MM.1S (cell line): ENCODE measurements at regions not wholly inside any gene's neighbourhood (a gene's known extent, or its start where the extent isn't known, plus 50 kb on each side); places are given as distances from the start of the nearest gene placed in this dataset.

Source experiments
- DNase-seq: peaks from one replicate; pipeline ENCODE4 v3.0.0-alpha.2; 2015
- H2AFZ ChIP-seq: fragments of 300-600 bp; sonication (generic); 2 replicates; pipeline ENCODE4 v1.6.0; 2016; ENCODE audit warnings: antibody characterized with exemption, low read length
- H3F3A ChIP-seq: fragments of 300-600 bp; sonication (generic); 2 replicates; pipeline ENCODE4 v1.6.1; 2016; ENCODE audit warnings: mild to moderate bottlenecking, antibody characterized with exemption, low read length, moderate library complexity, mixed read lengths; ENCODE audit not compliant: insufficient read depth
- H3K27ac ChIP-seq: fragments of 300-600 bp; sonication (generic); 2 replicates; pipeline ENCODE4 v1.5.1; 2016; ENCODE audit warnings: mild to moderate bottlenecking, low read length
- H3K27me3 ChIP-seq: fragments of 300-600 bp; sonication (generic); replicated peaks from 2 replicates; pipeline ENCODE4 v1.6.0; 2016; ENCODE audit warnings: low read length; ENCODE audit not compliant: insufficient read depth
- H3K36me3 ChIP-seq: fragments of 300-600 bp; sonication (generic); replicated peaks from 2 replicates; pipeline ENCODE4 v1.6.1; 2016; ENCODE audit warnings: mild to moderate bottlenecking, low read length, mixed read lengths; ENCODE audit not compliant: insufficient read depth
- H3K4me1 ChIP-seq: fragments of 300-600 bp; sonication (generic); 2 replicates; pipeline ENCODE4 v1.6.1; 2016; ENCODE audit warnings: low read length, mixed read lengths
- H3K4me2 ChIP-seq: fragments of 300-600 bp; sonication (generic); 2 replicates; pipeline ENCODE4 v1.6.0; 2016; ENCODE audit warnings: low read depth, low read length
- H3K4me3 ChIP-seq: fragments of 300-600 bp; sonication (generic); 2 replicates; pipeline ENCODE4 v1.5.1; 2016; ENCODE audit warnings: low read length, mixed read lengths
- H3K79me2 ChIP-seq: fragments of 300-600 bp; sonication (generic); 2 replicates; pipeline ENCODE4 v1.6.1; 2016; ENCODE audit warnings: mixed run types, low read length, mixed read lengths
- H3K9ac ChIP-seq: fragments of 300-600 bp; sonication (generic); 2 replicates; pipeline ENCODE4 v1.6.1; 2016; ENCODE audit warnings: low read length, mixed read lengths
- H3K9me2 ChIP-seq: fragments of 300-600 bp; sonication (generic); replicated peaks from 2 replicates; pipeline ENCODE4 v1.6.1; 2016; ENCODE audit warnings: mild to moderate bottlenecking, low read length, mixed read lengths; ENCODE audit not compliant: insufficient read depth
- H3K9me3 ChIP-seq: fragments of 300-600 bp; sonication (generic); replicated peaks from 2 replicates; pipeline ENCODE4 v1.6.1; 2016; ENCODE audit warnings: mild to moderate bottlenecking, low read length, mixed read lengths; ENCODE audit not compliant: insufficient read depth
- H4K20me1 ChIP-seq: fragments of 300-600 bp; sonication (generic); 2 replicates; pipeline ENCODE4 v1.6.1; 2016; ENCODE audit warnings: mild to moderate bottlenecking, low read length, moderate library complexity, mixed read lengths; ENCODE audit not compliant: insufficient read depth
- EZH2 ChIP-seq: fragments of 300-600 bp; sonication (generic); optimal IDR thresholded peaks from 2 replicates; pipeline ENCODE3; 2017; ENCODE audit warnings: low read depth, mild to moderate bottlenecking, antibody characterized with exemption, low read length, mixed read lengths
- EZH2phosphoT487 ChIP-seq: fragments of 300-600 bp; sonication (generic); IDR thresholded peaks from 2 replicates; pipeline ENCODE4 v1.6.1; 2018; ENCODE audit warnings: antibody characterized with exemption, low read length
- TF ChIP-seq, protein P1 (sequence below): fragments of 300-600 bp; sonication (generic); IDR thresholded peaks from 2 replicates; pipeline ENCODE4 v1.5.1; 2016; ENCODE audit warnings: antibody characterized with exemption, low read length, mixed read lengths

GRCh38 chr20:39830903-39831302 lies 858.1 kb downstream of the MAFB start:
- TF ChIP-seq EZH2phosphoT487: no peak
- TF ChIP-seq, protein P1, sequence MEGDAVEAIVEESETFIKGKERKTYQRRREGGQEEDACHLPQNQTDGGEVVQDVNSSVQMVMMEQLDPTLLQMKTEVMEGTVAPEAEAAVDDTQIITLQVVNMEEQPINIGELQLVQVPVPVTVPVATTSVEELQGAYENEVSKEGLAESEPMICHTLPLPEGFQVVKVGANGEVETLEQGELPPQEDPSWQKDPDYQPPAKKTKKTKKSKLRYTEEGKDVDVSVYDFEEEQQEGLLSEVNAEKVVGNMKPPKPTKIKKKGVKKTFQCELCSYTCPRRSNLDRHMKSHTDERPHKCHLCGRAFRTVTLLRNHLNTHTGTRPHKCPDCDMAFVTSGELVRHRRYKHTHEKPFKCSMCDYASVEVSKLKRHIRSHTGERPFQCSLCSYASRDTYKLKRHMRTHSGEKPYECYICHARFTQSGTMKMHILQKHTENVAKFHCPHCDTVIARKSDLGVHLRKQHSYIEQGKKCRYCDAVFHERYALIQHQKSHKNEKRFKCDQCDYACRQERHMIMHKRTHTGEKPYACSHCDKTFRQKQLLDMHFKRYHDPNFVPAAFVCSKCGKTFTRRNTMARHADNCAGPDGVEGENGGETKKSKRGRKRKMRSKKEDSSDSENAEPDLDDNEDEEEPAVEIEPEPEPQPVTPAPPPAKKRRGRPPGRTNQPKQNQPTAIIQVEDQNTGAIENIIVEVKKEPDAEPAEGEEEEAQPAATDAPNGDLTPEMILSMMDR: no peak
- TF ChIP-seq EZH2: no peak
- H3K9me3 ChIP-seq: no peaks in the 10 kb centered on the region
- DNase-seq: no peak
- no peaks in the 10 kb centered on the region for H3K4me1 ChIP-seq
- no peak overlapping the region for H3K4me2 ChIP-seq
- no peaks in the 10 kb centered on the region for H4K20me1 ChIP-seq
- no peak overlapping the region for H3K4me3 ChIP-seq
- H3K36me3 ChIP-seq: no peaks in the 10 kb centered on the region
- no peak overlapping the region for H2AFZ ChIP-seq
- no peak overlapping the region for H3K9ac ChIP-seq
- H3F3A ChIP-seq: no peaks in the 10 kb centered on the region
- H3K9me2 ChIP-seq: no peaks in the 10 kb centered on the region
- no peaks in the 10 kb centered on the region for H3K79me2 ChIP-seq
- H3K27ac ChIP-seq: no peak overlapping the region
- H3K27me3 ChIP-seq: no peaks in the 10 kb centered on the region

DNA sequence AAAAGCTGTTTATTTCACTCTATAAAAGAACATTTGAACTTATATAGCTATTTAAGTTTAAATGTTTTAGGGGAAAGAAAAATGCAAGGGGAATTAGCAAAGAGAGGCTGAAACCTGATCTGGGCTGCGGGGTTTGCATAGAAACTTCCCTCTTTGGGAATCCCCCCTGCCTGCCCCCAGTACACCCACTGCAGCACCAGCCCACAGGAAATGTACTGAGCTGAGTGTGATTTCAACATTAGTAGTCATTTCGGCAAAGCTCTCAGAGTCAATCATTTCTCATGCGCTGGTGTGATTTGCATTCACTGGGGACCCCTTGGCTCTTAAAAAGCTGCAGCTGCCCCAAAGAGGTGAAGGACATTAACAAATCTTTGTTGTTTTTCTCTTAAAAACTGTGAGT lies 859.4 kb downstream of the MAFB start:
- DNase-seq: peak; percentile 16
- Histone ChIP-seq H3K9me2 (no peaks in the 10 kb centered on the region), H3K9ac (no peak overlapping the region), H3K4me2 (no peak overlapping the region), H3K9me3 (no peaks in the 10 kb centered on the region), H3K4me1 (no peaks in the 10 kb centered on the region), H3K27me3 (no peaks in the 10 kb centered on the region), H3K36me3 (no peaks in the 10 kb centered on the region), H3F3A (no peaks in the 10 kb centered on the region), H3K27ac (no peak overlapping the region), H3K4me3 (no peak overlapping the region), H3K79me2 (no peaks in the 10 kb centered on the region), H4K20me1 (no peaks in the 10 kb centered on the region), H2AFZ (no peak overlapping the region)
- TF ChIP-seq EZH2phosphoT487 (no peak), EZH2 (no peak)
- TF ChIP-seq, protein P1: no peak

GRCh38 chr20:39829256-39829655 lies 859.8 kb downstream of the MAFB start:
- Histone ChIP-seq H4K20me1 (no peaks in the 10 kb centered on the region), H3K36me3 (no peaks in the 10 kb centered on the region), H3K9ac (no peak overlapping the region), H3K27me3 (no peaks in the 10 kb centered on the region), H3K79me2 (no peaks in the 10 kb centered on the region), H3K4me3 (no peak overlapping the region), H3K9me2 (no peaks in the 10 kb centered on the region), H3K4me1 (no peaks in the 10 kb centered on the region), H3K27ac (no peak overlapping the region), H2AFZ (no peak overlapping the region), H3F3A (no peaks in the 10 kb centered on the region), H3K9me3 (no peaks in the 10 kb centered on the region), H3K4me2 (no peak overlapping the region)
- DNase-seq: peak; percentile 23
- TF ChIP-seq, protein P1: peak; percentile 20
- TF ChIP-seq EZH2 (no peak), EZH2phosphoT487 (no peak)
